T-helper 1 cell treated with Interleukin-12 subunit alpha and Interleukin-12 subunit beta and Interleukin-4 antibody, amounts not matched to agents 30 μg/mL and 1 μg/mL, for 36 hours (primary cell): ENCODE measurements at regions not wholly inside any gene's neighbourhood (a gene's known extent, or its start where the extent isn't known, plus 50 kb on each side); places are given as distances from the start of the nearest gene placed in this dataset.

ENCODE experiments used
- H3K27ac Mint-ChIP-seq: one replicate; pipeline ENCODE4 v1.8.0; 2021; ENCODE audit warnings: mild to moderate bottlenecking, mixed read lengths
- H3K27me3 Mint-ChIP-seq: one replicate; pipeline ENCODE4 v1.8.0; 2021; ENCODE audit warnings: low read depth, mixed read lengths
- H3K36me3 Mint-ChIP-seq: one replicate; pipeline ENCODE4 v1.8.0; 2021; ENCODE audit warnings: low read depth, mixed read lengths
- H3K4me1 Mint-ChIP-seq: one replicate; pipeline ENCODE4 v1.8.0; 2021; ENCODE audit warnings: low read depth, mixed read lengths
- H3K4me3 Mint-ChIP-seq: one replicate; pipeline ENCODE4 v1.8.0; 2021; ENCODE audit warnings: mild to moderate bottlenecking, moderate library complexity, mixed read lengths
- H3K9me3 Mint-ChIP-seq: one replicate; pipeline ENCODE4 v1.8.0; 2021; ENCODE audit warnings: mixed read lengths

- Mint-ChIP-seq H3K27me3 (no peaks in the 10 kb centered on the region), H3K4me1 (no peaks in the 10 kb centered on the region), H3K36me3 (no peaks in the 10 kb centered on the region), H3K9me3 (no peaks in the 10 kb centered on the region), H3K27ac (no peak overlapping the region), H3K4me3 (no peak overlapping the region)
Observed at GRCh38 chr5:155475318-155475717, 461.8 kb downstream of the KIF4B start.

GRCh38 chr5:155480731-155481131, 467.2 kb downstream of the KIF4B start:
- Mint-ChIP-seq H3K27ac (no peak overlapping the region), H3K36me3 (no peaks in the 10 kb centered on the region)

GRCh38 chr5:155481182-155481581, 467.6 kb downstream of the KIF4B start:
- no peaks in the 10 kb centered on the region for H3K36me3 Mint-ChIP-seq

More at GRCh38 chr5:155480731-155481131, 467.2 kb downstream of the KIF4B start:
- no peak overlapping the region for H3K4me3 Mint-ChIP-seq
- no peaks in the 10 kb centered on the region for H3K9me3 Mint-ChIP-seq
- H3K27me3 Mint-ChIP-seq, result no peaks in the 10 kb centered on the region
- no peaks in the 10 kb centered on the region for H3K4me1 Mint-ChIP-seq

GRCh38 chr5:155482428-155482827, 468.9 kb downstream of the KIF4B start:
- H3K27me3 Mint-ChIP-seq, result no peaks in the 10 kb centered on the region
- no peaks in the 10 kb centered on the region for H3K9me3 Mint-ChIP-seq

More at GRCh38 chr5:155481182-155481581, 467.6 kb downstream of the KIF4B start:
- no peaks in the 10 kb centered on the region for H3K27me3 Mint-ChIP-seq
- H3K4me1 Mint-ChIP-seq, result no peaks in the 10 kb centered on the region
- H3K9me3 Mint-ChIP-seq, result no peaks in the 10 kb centered on the region
- H3K4me3 Mint-ChIP-seq, result no peak overlapping the region
- no peak overlapping the region for H3K27ac Mint-ChIP-seq

GRCh38 chr5:155485386-155485785, 471.8 kb downstream of the KIF4B start:
- no peak overlapping the region for H3K27ac Mint-ChIP-seq

More at GRCh38 chr5:155482428-155482827, 468.9 kb downstream of the KIF4B start:
- H3K27ac Mint-ChIP-seq, result no peak overlapping the region
- H3K36me3 Mint-ChIP-seq, result no peaks in the 10 kb centered on the region
- H3K4me1 Mint-ChIP-seq, result no peaks in the 10 kb centered on the region
- no peak overlapping the region for H3K4me3 Mint-ChIP-seq

GRCh38 chr5:155489949-155490348, 476.4 kb downstream of the KIF4B start:
- no peaks in the 10 kb centered on the region for H3K27me3 Mint-ChIP-seq
- no peak overlapping the region for H3K27ac Mint-ChIP-seq
- no peaks in the 10 kb centered on the region for H3K36me3 Mint-ChIP-seq
- no peaks in the 10 kb centered on the region for H3K4me1 Mint-ChIP-seq
- no peaks in the 10 kb centered on the region for H3K9me3 Mint-ChIP-seq
- H3K4me3 Mint-ChIP-seq, result no peak overlapping the region

More at GRCh38 chr5:155485386-155485785, 471.8 kb downstream of the KIF4B start:
- no peaks in the 10 kb centered on the region for H3K9me3 Mint-ChIP-seq
- H3K36me3 Mint-ChIP-seq, result no peaks in the 10 kb centered on the region
- H3K27me3 Mint-ChIP-seq, result no peaks in the 10 kb centered on the region
- H3K4me1 Mint-ChIP-seq, result no peaks in the 10 kb centered on the region
- H3K4me3 Mint-ChIP-seq, result no peak overlapping the region

- no peaks in the 10 kb centered on the region for H3K27me3 Mint-ChIP-seq
- no peaks in the 10 kb centered on the region for H3K4me1 Mint-ChIP-seq
- H3K4me3 Mint-ChIP-seq, result no peak overlapping the region
- H3K27ac Mint-ChIP-seq, result no peak overlapping the region
- no peaks in the 10 kb centered on the region for H3K36me3 Mint-ChIP-seq
- H3K9me3 Mint-ChIP-seq, result no peaks in the 10 kb centered on the region
Observed at GRCh38 chr5:155492191-155492590, 478.6 kb downstream of the KIF4B start.

- no peaks in the 10 kb centered on the region for H3K4me1 Mint-ChIP-seq
- no peaks in the 10 kb centered on the region for H3K36me3 Mint-ChIP-seq
- no peaks in the 10 kb centered on the region for H3K9me3 Mint-ChIP-seq
- no peaks in the 10 kb centered on the region for H3K27me3 Mint-ChIP-seq
- H3K27ac Mint-ChIP-seq, result no peak overlapping the region
- no peak overlapping the region for H3K4me3 Mint-ChIP-seq
Observed at GRCh38 chr5:155504606-155505005, 491.1 kb downstream of the KIF4B start.

GRCh38 chr5:155507363-155507762, 493.8 kb downstream of the KIF4B start:
- H3K27me3 Mint-ChIP-seq, result no peaks in the 10 kb centered on the region
- no peaks in the 10 kb centered on the region for H3K4me1 Mint-ChIP-seq
- H3K4me3 Mint-ChIP-seq, result no peak overlapping the region
- no peak overlapping the region for H3K27ac Mint-ChIP-seq
- no peaks in the 10 kb centered on the region for H3K36me3 Mint-ChIP-seq
- H3K9me3 Mint-ChIP-seq, result no peaks in the 10 kb centered on the region

GRCh38 chr5:155508673-155509072, 495.1 kb downstream of the KIF4B start:
- no peak overlapping the region for H3K4me3 Mint-ChIP-seq
- H3K4me1 Mint-ChIP-seq, result no peaks in the 10 kb centered on the region
- no peaks in the 10 kb centered on the region for H3K27me3 Mint-ChIP-seq
- no peaks in the 10 kb centered on the region for H3K36me3 Mint-ChIP-seq
- H3K27ac Mint-ChIP-seq, result no peak overlapping the region
- H3K9me3 Mint-ChIP-seq, result no peaks in the 10 kb centered on the region

- Mint-ChIP-seq H3K27me3 (no peaks in the 10 kb centered on the region), H3K4me3 (no peak overlapping the region), H3K9me3 (no peaks in the 10 kb centered on the region), H3K36me3 (no peaks in the 10 kb centered on the region), H3K27ac (no peak overlapping the region), H3K4me1 (no peaks in the 10 kb centered on the region)
Observed at GRCh38 chr5:155512329-155512728, 498.8 kb downstream of the KIF4B start.

- Mint-ChIP-seq H3K4me1 (no peaks in the 10 kb centered on the region), H3K27ac (no peak overlapping the region), H3K36me3 (no peaks in the 10 kb centered on the region), H3K27me3 (no peaks in the 10 kb centered on the region), H3K9me3 (no peaks in the 10 kb centered on the region), H3K4me3 (no peak overlapping the region)
Observed at GRCh38 chr5:155514105-155514563, 500.6 kb downstream of the KIF4B start.

- Mint-ChIP-seq H3K4me1 (no peaks in the 10 kb centered on the region), H3K36me3 (no peaks in the 10 kb centered on the region), H3K4me3 (no peak overlapping the region), H3K27ac (no peak overlapping the region), H3K27me3 (no peaks in the 10 kb centered on the region), H3K9me3 (no peaks in the 10 kb centered on the region)
Observed at GRCh38 chr5:155522540-155522939, 509.0 kb downstream of the KIF4B start.

- Mint-ChIP-seq H3K36me3 (no peaks in the 10 kb centered on the region), H3K4me3 (no peak overlapping the region), H3K27me3 (no peaks in the 10 kb centered on the region), H3K4me1 (no peaks in the 10 kb centered on the region), H3K9me3 (no peaks in the 10 kb centered on the region), H3K27ac (no peak overlapping the region)
Observed at GRCh38 chr5:155529362-155529761, 515.8 kb downstream of the KIF4B start.

- Mint-ChIP-seq H3K27me3 (no peaks in the 10 kb centered on the region), H3K36me3 (no peaks in the 10 kb centered on the region), H3K9me3 (no peaks in the 10 kb centered on the region), H3K4me1 (no peaks in the 10 kb centered on the region), H3K4me3 (no peak overlapping the region), H3K27ac (no peak overlapping the region)
Observed at GRCh38 chr5:155530046-155530445, 516.5 kb downstream of the KIF4B start.
